Endothelial cell of umbilical vein (primary cell): ENCODE measurements at regions not wholly inside any gene's neighbourhood (a gene's known extent, or its start where the extent isn't known, plus 50 kb on each side); places are given as distances from the start of the nearest gene placed in this dataset.

Experiments
- CTCF ChIP-seq, 2 donors: IDR thresholded peaks; 1 replicate in 1 of 2; 2 replicates in 1 of 2; pipeline ENCODE4 v1.5.1; 2011; ENCODE audit warnings: low read length in 2 of 2, mild to moderate bottlenecking in 2 of 2, moderate library complexity in 2 of 2, control low read depth in 1 of 2, inconsistent platforms in 1 of 2, low read depth in 1 of 2; ENCODE audit not compliant: insufficient read depth in 1 of 2; ENCODE audit errors: extremely low read depth in 1 of 2
- EZH2 ChIP-seq: IDR thresholded peaks from 2 replicates; pipeline ENCODE4 v1.6.1; 2012; ENCODE audit warnings: borderline replicate concordance, low read depth, mild to moderate bottlenecking, moderate library complexity, low read length, inconsistent platforms; ENCODE audit not compliant: severe bottlenecking
- FOS ChIP-seq: IDR thresholded peaks from 2 replicates; pipeline ENCODE4 v1.6.1; 2011; ENCODE audit warnings: mild to moderate bottlenecking, low read length, moderate library complexity, borderline replicate concordance; ENCODE audit not compliant: insufficient read depth
- GATA2 ChIP-seq: IDR thresholded peaks from 2 replicates; pipeline ENCODE4 v1.7.0; 2011; ENCODE audit warnings: low read depth, mild to moderate bottlenecking, moderate library complexity, mixed read lengths, low read length; ENCODE audit not compliant: insufficient read length, insufficient read depth
- JUN ChIP-seq: IDR thresholded peaks from 2 replicates; pipeline ENCODE4 v1.6.1; 2011; ENCODE audit warnings: borderline replicate concordance, low read depth; ENCODE audit not compliant: insufficient read length, insufficient read depth
- MYC ChIP-seq: IDR thresholded peaks from one replicate; pipeline ENCODE4 v1.6.1; 2011; ENCODE audit warnings: mild to moderate bottlenecking, low read depth, low read length
- POLR2A ChIP-seq: IDR thresholded peaks from 2 replicates; pipeline ENCODE4 v1.6.1; 2012; ENCODE audit warnings: low read depth, mild to moderate bottlenecking, control low read depth, low read length
- POLR2AphosphoS5 ChIP-seq: IDR thresholded peaks from 2 replicates; pipeline ENCODE4 v1.6.1; 2012; ENCODE audit warnings: low read depth, mild to moderate bottlenecking, control low read depth, low read length, moderate library complexity; ENCODE audit not compliant: insufficient read depth

GRCh38 chr3:131151-131888 lies 65.2 kb upstream of the CHL1 start:
- no peak for TF ChIP-seq CTCF (IDR thresholded peaks at IDR 0.05; ENCODE audit: extremely low read depth in 1 of 2, insufficient read depth in 1 of 2, low read depth in 1 of 2, low read length in 2 of 2)
- no peak for TF ChIP-seq MYC
- TF ChIP-seq GATA2: no peak
- no peak for TF ChIP-seq EZH2
- TF ChIP-seq JUN: no peak
- TF ChIP-seq POLR2A: no peak
- no peak for TF ChIP-seq POLR2AphosphoS5
- no peak for TF ChIP-seq FOS
